Liver (tissue), 3 donors: ENCODE measurements at regions not wholly inside any gene's neighbourhood (a gene's known extent, or its start where the extent isn't known, plus 50 kb on each side); places are given as distances from the start of the nearest gene placed in this dataset.

Experiments
- CTCF ChIP-seq: fragments of 150-350 bp; IDR thresholded peaks from 2 replicates; pipeline ENCODE4 v1.5.1; 2017; ENCODE audit warnings: improper control_type of control experiment, low read depth, low read length; ENCODE audit not compliant: missing input control
- EGR1 ChIP-seq, 2 donors: IDR thresholded peaks; 2 replicates each; pipeline ENCODE4 v1.6.1; 2016 to 2018; ENCODE audit warnings: antibody characterized with exemption in 2 of 2, low read depth in 2 of 2
- FOXA1 ChIP-seq: IDR thresholded peaks from 2 replicates; pipeline ENCODE4 v1.6.1; 2016; ENCODE audit warnings: antibody characterized with exemption
- JUND ChIP-seq, 2 donors: IDR thresholded peaks; 2 replicates each; pipeline ENCODE4 v1.6.1; 2016; ENCODE audit warnings: antibody characterized with exemption in 2 of 2
- RAD21 ChIP-seq, 2 donors: IDR thresholded peaks; 2 replicates each; pipeline ENCODE4 v1.6.1; 2016; ENCODE audit warnings: antibody characterized with exemption in 2 of 2, mild to moderate bottlenecking in 2 of 2
- RXRA ChIP-seq, 2 donors: IDR thresholded peaks; 2 replicates each; pipeline ENCODE4 v1.6.1; 2017 to 2018; ENCODE audit warnings: antibody characterized with exemption in 2 of 2, mild to moderate bottlenecking in 1 of 2
- YY1 ChIP-seq: IDR thresholded peaks from 2 replicates; pipeline ENCODE4 v1.6.1; 2016; ENCODE audit warnings: antibody characterized with exemption, mild to moderate bottlenecking
- TF ChIP-seq, protein P1 (sequence below): IDR thresholded peaks from 2 replicates; pipeline ENCODE4 v1.6.1; 2016; ENCODE audit warnings: antibody characterized with exemption
- TF ChIP-seq, protein P2 (sequence below): IDR thresholded peaks from 2 replicates; pipeline ENCODE4 v1.6.1; 2016; ENCODE audit warnings: antibody characterized with exemption, mild to moderate bottlenecking
- donor health status: healthy.
- donor health status: healthy.

DNA sequence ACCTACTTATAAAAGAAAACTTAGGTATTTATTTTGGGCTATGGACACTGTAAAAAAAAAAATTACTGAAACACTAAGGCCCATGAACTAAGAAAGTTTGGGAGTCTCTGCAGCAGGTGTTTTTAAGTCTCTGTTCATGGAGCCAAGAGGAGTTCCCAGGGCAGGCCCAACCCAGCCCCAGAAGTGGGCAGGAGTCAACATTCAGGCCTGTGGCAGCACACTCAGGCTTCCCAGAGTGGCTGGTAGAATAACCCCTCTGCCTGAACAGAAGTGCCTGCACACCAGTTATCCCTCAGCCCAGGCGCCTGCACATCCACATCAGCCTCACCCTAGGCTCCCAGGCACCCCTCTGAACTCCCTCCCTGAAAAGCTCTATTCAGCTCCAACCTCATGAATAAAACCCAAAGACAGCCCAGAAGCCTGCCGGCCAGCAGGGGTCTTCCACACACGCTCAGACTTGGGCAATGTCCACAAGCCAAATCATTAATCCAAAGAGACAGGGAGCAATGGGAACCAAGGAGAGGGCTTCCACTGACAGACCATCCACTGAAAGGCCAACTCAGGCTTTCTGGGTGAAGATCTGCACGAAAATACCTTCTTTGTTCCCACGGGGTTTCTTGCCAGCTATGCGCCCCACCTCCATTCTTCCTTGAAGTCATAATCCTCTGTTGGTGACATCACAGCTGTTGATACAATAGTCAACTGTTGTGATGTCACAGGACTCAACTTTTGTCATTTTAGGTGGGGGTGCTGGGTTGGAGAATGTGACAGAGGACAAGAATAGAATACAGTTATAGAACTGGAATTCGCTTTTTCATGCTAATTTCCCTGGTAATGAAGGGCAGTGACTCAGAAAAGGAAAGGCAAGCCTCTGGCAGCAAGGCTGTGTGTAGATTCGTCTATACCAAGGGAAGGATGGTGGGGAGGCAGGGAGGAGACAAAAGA is 83.7 kb downstream of the RPL27A start:
- TF ChIP-seq RAD21 (IDR thresholded peaks at IDR 0.05): no peak
- TF ChIP-seq CTCF: no peak
- TF ChIP-seq JUND (IDR thresholded peaks at IDR 0.05): no peak
- no peak for TF ChIP-seq EGR1 (IDR thresholded peaks at IDR 0.05; ENCODE audit: low read depth in 2 of 2)
- TF ChIP-seq YY1: no peak
- no peak for TF ChIP-seq RXRA (IDR thresholded peaks at IDR 0.05)
- TF ChIP-seq, protein P1, sequence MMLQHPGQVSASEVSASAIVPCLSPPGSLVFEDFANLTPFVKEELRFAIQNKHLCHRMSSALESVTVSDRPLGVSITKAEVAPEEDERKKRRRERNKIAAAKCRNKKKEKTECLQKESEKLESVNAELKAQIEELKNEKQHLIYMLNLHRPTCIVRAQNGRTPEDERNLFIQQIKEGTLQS: no peak
- no peak for TF ChIP-seq FOXA1
- TF ChIP-seq, protein P2, sequence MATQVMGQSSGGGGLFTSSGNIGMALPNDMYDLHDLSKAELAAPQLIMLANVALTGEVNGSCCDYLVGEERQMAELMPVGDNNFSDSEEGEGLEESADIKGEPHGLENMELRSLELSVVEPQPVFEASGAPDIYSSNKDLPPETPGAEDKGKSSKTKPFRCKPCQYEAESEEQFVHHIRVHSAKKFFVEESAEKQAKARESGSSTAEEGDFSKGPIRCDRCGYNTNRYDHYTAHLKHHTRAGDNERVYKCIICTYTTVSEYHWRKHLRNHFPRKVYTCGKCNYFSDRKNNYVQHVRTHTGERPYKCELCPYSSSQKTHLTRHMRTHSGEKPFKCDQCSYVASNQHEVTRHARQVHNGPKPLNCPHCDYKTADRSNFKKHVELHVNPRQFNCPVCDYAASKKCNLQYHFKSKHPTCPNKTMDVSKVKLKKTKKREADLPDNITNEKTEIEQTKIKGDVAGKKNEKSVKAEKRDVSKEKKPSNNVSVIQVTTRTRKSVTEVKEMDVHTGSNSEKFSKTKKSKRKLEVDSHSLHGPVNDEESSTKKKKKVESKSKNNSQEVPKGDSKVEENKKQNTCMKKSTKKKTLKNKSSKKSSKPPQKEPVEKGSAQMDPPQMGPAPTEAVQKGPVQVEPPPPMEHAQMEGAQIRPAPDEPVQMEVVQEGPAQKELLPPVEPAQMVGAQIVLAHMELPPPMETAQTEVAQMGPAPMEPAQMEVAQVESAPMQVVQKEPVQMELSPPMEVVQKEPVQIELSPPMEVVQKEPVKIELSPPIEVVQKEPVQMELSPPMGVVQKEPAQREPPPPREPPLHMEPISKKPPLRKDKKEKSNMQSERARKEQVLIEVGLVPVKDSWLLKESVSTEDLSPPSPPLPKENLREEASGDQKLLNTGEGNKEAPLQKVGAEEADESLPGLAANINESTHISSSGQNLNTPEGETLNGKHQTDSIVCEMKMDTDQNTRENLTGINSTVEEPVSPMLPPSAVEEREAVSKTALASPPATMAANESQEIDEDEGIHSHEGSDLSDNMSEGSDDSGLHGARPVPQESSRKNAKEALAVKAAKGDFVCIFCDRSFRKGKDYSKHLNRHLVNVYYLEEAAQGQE: no peak
